Panc1 (cell line): ENCODE measurements at regions not wholly inside any gene's neighbourhood (a gene's known extent, or its start where the extent isn't known, plus 50 kb on each side); places are given as distances from the start of the nearest gene placed in this dataset.

Experiments used
- POLR2AphosphoS5 ChIP-seq: IDR thresholded peaks from 2 replicates; pipeline ENCODE4 v1.6.1; 2012; ENCODE audit warnings: mild to moderate bottlenecking, low read depth, low read length, moderate library complexity
- TCF7L2 ChIP-seq: IDR thresholded peaks from 2 replicates; pipeline ENCODE4 v1.6.1; 2011; ENCODE audit warnings: mild to moderate bottlenecking, low read depth, low read length, inconsistent platforms
- TF ChIP-seq, protein P1 (sequence below): fragments of 450-650 bp; IDR thresholded peaks from 2 replicates; pipeline ENCODE4 v1.5.1; 2017; ENCODE audit warnings: mild to moderate bottlenecking

DNA sequence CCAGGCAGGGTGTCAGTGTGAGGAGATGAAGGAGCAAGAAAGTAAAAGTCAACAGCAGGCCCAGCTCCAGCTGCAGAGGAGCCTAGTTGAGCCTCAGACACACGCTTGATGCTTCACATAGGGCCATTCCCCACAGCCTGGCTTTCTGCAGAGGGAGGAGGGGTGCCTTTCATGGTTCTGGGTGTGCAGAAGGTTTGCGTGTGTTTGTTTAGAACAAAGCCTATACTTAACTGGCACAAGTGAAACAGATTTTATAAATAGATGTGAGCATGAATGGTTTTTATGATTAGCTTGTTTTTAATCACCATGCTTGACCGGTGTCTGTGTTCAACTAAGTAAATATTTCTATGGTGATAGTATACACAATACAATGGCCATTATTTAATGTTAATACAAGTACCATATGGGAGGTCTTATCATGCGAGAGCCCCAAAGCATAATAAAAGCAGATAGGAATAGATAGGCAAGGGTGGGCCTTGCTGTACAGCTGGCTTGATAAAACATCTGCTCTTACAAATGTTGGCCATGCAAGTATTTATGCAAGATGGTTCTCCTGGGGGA lies 290.2 kb downstream of the ETS1 start:
- TF ChIP-seq, protein P1, sequence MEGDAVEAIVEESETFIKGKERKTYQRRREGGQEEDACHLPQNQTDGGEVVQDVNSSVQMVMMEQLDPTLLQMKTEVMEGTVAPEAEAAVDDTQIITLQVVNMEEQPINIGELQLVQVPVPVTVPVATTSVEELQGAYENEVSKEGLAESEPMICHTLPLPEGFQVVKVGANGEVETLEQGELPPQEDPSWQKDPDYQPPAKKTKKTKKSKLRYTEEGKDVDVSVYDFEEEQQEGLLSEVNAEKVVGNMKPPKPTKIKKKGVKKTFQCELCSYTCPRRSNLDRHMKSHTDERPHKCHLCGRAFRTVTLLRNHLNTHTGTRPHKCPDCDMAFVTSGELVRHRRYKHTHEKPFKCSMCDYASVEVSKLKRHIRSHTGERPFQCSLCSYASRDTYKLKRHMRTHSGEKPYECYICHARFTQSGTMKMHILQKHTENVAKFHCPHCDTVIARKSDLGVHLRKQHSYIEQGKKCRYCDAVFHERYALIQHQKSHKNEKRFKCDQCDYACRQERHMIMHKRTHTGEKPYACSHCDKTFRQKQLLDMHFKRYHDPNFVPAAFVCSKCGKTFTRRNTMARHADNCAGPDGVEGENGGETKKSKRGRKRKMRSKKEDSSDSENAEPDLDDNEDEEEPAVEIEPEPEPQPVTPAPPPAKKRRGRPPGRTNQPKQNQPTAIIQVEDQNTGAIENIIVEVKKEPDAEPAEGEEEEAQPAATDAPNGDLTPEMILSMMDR = no peak
- TF ChIP-seq POLR2AphosphoS5 (no peak), TCF7L2 (no peak)
